HG03520 (cell line): ENCODE measurements at regions not wholly inside any gene's neighbourhood (a gene's known extent, or its start where the extent isn't known, plus 50 kb on each side); places are given as distances from the start of the nearest gene placed in this dataset.

Experiments
- ATAC-seq: cut with Tn5 transposase; IDR thresholded peaks from one replicate; pipeline ENCODE4 v1.9.1; 2021; ENCODE audit warnings: mild to moderate bottlenecking, moderate library complexity; ENCODE audit not compliant: unreplicated experiment

GRCh38 chr2:235257590-235257989 lies 236.3 kb upstream of the AGAP1 start:
- no peak for ATAC-seq

DNA sequence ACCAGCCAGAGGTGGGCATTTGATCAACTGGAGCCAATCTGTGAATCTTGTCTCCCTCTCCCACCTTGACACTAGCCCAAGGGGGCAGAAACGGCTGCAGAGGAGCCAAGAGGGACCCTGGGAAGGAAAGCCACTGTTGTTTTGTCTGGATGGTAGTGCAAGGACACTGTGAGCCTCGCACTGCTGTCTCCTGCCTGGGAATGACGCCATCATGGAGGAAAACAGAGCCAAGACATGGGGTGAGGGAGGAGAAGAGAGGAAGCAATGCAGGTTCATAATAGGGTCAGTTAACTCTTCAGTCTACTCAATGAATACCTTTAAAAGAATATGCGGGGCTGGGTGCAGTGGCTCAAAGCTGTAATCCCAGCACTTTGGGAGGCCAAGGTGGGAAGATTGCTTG lies 231.1 kb upstream of the AGAP1 start:
- no peak for ATAC-seq

DNA sequence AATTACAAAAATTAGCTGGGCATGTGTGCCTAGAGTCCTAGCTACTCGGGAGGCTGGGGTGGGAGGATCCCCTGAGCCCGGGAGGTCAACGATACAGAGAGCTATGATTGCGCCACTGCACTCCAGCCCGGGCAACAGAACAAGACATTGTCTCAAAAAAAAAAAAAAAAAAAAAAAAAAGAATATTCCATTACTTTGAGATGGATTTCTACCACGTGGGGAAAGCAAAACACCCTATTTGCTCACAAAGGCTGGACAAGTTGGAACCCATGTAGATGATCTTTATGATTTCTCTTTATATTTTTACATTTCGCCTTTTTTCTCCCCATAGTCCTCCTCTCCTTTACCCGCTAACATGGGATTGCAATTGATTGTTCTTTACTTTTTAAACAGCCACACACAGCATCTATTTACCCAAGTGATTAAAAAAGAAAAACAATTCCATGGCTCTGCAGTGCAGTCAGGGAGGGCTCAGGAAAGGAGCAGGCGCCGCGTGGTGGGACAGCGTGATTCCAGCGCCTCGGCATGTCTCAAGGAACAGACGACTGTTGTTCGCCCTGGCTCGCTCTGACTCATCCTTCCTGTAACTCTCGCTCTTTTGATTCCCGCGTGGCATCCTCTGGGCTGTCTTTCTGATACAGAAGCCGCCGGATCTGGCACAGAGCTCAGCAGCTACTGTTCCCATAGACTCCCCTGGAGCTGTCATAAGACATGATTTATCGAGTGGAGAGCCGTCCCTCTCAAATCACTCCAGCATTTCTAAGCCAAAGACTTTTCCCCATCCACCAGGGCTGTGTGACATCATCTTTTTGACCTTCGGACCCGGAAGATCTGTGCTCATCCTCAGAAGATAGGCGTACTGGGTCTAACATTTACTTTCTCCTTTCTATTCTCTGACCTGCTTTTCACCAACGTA lies 230.4 kb upstream of the AGAP1 start:
- no peak for ATAC-seq

DNA sequence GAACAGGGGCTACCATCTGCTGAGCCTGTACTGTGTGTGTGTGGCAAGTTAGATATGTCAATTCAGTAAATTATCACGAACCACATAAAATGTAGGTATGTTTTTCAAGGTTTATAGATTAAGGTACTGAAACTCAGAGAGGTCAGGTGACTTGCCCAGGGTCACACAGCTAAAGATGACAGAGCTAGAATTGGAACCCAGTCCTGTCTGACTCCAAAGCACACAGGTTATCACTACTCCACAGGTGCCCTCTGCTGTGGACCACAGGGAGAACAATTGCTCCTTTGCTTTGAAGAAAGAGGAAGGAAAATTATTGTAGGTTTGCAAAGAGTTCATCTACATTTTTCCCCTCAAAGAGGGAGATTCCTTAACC lies 229.7 kb upstream of the AGAP1 start:
- no peak for ATAC-seq

DNA sequence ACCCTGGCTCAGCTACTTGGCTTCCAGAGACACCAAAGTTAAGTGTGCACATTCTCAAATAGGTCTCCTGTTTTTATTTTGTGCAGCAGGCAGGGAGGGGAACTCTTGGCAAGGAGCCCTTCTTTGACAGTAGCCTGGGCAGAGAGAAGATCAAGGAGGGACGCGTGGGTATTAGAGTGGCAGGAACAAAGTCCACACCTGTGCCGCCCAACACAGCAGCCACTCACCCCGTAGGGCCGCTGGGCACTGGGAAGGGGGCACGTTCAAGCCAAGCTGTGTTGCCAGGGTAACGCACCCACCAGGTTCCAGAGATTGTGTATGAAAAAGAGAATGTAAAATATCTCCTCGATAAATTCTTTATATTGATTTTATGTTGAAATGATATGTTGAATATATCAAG lies 229.3 kb upstream of the AGAP1 start:
- ATAC-seq: no peak

DNA sequence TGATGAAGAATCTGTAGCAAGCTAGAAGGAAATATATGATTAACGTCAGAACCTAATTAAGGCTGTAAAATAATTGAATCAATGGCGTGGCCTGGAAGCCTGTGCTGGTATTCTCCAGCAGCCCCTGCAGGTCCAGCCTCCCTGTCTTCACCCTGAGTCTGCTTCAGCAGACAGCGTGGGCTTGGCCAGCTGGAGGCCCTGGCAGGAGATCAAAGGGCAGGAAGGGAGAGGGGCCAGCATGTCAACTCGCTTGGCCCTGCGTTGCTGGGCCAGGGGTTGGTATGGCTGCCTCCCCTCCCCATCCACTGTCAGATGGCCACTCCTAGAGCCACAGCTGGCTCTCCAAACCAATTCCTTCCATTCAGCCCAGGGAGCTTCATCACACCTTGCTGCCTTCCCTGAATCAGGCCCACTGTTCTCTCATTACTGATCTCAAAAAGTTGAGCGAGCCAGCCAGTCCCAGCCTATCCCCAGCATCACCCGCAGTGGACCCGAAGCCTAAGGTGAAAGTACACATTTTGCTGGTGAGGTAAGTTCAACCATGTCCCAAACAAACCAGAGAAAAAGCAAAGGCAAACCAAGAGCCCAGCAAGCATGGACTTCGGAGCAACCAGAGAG lies 228.4 kb upstream of the AGAP1 start:
- no peak for ATAC-seq

DNA sequence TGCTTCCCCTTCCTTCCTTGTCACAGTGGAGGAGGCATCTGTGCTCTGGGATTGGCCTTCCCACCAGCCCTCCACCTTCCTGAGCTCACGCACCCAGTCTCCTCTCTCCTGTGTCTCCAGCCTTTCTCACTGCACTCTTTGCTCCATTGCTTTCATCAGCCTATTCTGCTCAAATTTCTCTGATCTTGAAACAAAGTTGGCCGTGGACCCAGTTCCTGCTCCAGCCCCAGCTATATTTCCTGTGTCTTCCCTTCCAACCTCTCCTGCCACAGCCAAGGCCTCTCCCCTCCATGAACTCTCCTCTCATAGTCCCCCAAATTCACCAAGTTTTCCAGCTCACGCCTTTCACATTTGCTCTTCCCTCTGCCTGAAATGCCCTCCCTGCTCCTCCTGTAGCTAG lies 226.6 kb upstream of the AGAP1 start:
- no peak for ATAC-seq

- ATAC-seq: no peak
These were observed 225.3 kb upstream of the AGAP1 start for GRCh38 chr2:235268535-235268934.

DNA sequence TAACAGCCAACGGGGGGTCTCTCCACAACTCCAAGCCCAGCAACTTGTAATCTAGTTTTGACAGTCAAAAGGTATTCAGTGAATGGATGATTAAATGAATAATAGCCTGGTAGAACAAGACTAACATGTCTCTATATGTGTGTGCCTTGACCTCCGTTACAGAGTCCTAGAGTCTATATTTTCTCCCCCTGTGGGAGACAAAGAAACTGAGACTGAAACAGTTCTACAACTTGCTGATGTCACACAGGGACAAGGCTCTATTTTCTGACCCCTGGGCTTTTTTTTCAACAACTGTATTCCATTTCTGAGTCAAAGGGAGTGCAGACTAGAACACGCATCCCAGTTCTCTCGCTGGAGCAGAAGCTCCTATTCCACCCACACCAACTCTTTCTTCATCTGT lies 223.6 kb upstream of the AGAP1 start:
- no peak for ATAC-seq

GRCh38 chr2:235270956-235271355 lies 222.9 kb upstream of the AGAP1 start:
- peak; percentile 85 for ATAC-seq

DNA sequence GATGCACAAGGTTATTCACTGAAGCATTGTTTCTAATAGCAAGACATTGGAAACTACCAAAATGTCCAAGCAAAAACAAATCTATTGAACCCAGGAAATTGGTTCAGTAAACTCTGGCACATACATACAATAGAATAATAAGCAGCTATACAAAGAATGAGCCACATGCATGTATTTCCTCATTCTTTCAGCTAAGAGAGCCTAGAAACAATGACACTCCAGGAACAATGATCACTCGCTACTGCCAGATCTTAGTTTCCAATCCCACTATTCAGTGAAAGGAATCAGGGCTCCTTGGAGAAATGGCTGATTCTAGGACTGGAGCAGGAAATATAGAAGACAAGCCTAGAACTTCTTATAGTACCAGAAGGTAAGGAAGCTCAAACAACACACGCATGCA lies 221.9 kb upstream of the AGAP1 start:
- no peak for ATAC-seq

DNA sequence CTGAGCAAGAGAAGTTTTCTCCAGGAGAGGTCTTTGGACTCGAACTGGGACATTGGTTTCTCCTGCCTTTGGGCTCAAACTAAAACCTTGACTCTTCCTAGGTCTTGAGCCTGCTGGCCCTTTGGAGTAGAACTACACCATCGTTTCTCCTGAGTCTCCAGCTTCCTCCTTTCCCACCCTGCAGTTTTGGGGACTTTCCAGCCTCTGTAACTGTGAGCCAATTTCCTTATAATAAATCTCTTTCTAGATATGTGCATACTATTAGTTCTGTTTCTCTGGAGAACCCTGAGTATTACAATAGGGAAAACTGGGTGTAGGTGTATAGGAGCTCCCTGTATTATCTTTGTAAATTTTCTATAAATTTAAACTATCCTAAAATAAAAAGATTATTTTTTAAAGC lies 219.8 kb upstream of the AGAP1 start:
- no peak for ATAC-seq

DNA sequence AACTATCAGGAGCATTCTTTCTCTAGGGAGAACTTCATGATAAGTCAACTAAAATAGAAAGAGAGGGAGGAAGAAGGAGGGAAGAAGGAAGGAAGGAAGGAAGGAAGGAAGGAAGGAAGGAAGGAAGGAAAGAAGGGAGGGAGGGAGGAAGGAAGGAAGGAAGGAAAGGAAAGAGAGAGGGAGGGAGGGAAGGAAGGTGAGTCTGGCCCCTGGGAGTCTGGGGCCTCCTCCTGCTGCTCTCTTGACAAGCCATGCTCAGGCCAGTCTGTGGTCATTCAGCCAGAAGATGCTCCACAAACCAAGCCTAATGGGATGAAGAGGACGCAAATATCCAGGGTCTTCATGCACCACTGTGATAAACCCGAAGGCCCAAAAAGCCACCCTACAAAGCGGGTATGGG lies 216.4 kb upstream of the AGAP1 start:
- no peak for ATAC-seq

DNA sequence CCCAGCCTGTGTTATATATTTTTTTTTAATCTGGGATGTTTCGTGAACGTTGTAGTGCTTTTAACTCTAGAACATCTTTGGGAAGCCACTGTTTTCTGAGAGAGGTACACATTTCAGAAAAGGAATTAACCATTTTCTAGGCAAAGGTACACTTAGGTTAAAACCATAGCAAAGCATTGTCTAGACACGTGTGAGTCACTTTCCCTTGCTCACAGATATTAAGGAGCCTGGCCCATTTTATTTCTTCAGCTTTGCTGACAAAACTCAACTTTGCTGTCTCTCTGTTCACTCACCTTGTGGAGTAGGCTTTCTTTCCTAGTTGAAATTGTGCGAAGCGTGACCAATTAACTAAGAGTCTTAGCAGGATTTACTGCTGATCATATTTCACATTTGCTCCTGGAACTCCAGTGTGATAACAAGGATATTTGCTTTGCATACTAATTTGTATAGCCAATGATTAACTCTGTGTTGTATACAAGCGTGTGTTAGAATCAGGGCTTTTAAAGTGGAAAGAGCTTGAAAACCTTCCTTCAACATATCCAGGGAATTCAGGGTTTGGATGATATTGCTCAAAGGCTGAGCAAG lies 215.0 kb upstream of the AGAP1 start:
- ATAC-seq: no peak

DNA sequence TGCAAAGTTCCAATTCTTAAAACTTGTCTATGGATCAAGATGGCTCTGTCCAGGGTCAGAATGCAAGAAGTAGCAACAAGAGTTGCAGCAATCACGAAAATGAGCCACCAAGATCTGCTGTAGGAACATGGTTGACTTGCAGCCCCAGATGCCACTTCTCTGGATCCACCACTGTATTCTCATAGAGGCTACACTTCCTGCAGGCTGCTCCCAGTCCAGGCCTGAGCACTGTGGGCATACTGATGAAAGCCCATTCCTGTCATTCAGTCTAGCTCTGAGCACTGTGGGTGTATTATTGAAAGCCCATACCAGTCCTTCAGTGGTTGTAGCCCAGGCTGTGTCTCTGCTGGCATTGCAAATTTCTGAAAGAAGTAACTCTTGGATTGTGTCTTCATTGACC lies 213.9 kb upstream of the AGAP1 start:
- ATAC-seq: no peak

DNA sequence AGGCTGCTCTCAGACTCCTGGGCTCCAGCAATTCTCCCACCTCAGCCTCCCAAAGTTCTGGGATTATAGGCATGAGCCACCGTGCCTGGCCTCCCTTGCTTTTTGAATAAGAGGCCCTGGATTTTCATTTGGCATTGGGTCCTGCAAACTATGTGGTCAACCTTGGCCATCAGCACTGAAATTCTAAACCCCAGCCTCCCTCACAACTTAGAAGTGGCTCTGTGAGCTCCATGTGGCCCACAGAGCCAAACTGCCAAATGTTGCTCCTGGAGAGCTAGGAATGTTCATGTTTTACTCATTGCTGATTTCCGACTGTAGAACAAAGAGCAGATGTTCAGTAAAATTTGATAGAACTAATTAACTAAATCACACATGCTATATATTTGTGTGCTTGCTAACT lies 210.6 kb upstream of the AGAP1 start:
- ATAC-seq: no peak

- ATAC-seq: no peak
These were observed 207.0 kb upstream of the AGAP1 start for GRCh38 chr2:235286622-235287374.

- no peak for ATAC-seq
These were observed 206.5 kb upstream of the AGAP1 start for GRCh38 chr2:235287375-235287733.

DNA sequence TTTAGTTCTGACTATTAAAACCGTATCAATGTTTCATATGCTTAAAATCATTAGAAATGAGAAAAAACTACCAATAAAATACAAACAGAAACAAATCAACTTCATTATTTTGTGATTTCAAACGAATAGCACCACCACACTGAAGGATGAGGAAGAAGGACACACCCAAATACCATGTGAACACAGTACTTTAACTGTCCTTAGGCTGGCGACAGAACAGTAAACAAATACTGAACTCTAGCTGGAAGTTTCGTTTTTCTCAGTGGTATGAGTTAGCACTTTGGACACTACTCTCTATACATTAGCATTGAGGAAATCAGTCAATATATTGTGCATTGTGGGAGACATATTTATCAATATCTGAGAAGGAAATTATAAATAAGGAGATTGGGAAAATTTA lies 202.4 kb upstream of the AGAP1 start:
- no peak for ATAC-seq

DNA sequence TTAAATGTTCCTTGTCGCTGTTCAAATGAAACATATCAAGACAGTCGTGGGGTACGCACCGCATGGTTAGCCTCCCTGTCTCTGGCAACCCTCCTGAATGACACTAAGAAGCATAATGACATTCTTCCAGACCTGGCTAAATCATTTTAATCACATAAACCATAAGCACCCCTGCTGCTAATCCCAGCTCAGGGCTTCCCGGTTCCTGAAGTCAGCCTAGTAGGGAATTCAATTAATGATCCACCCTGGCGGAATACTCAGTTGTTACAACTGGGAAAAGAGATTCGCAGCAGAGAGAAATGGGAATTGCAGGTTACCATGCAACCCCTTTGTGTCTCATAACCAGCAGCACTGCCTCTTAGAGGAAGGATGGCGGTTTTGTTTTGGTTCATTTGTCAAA lies 200.8 kb upstream of the AGAP1 start:
- no peak for ATAC-seq

DNA sequence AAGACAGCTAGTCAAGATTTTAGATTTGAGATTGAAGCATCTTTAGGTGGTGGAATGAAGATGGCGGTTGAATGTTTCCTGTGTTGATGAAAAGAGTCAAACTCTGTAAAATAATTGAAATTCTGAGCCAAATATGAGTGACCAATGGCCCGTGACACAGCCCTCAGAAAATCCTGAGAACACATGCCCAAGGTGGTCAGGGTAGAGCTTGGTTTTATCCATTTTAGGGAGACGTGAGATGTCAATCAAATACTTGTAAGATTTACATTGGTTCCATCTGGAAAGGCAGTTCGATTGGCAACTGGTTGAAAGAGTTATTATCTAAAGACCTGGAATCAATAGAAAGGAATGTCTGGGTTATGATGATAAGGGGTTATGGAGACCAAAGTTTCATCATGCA lies 198.0 kb upstream of the AGAP1 start:
- no peak for ATAC-seq
